ENCODE measurements at regions not wholly inside any gene's neighbourhood (a gene's known extent, or its start where the extent isn't known, plus 50 kb on each side); places are given as distances from the start of the nearest gene placed in this dataset.

- TF ChIP-seq CTCF (IDR thresholded peaks at IDR 0.05): no peak
- TF ChIP-seq POLR2A (IDR thresholded peaks at IDR 0.05): no peak
Observed at GRCh38 chr5:166349046-166349445, 1942.4 kb upstream of the WWC1 start.
